Transverse colon (tissue), 4 donors: ENCODE measurements at regions not wholly inside any gene's neighbourhood (a gene's known extent, or its start where the extent isn't known, plus 50 kb on each side); places are given as distances from the start of the nearest gene placed in this dataset.
"Not testable (repeated sequence)": the region's sequence is repeated elsewhere in the genome, so short reads cannot be mapped to it uniquely, and the experiment has no call there.

Source experiments
- DNase-seq: peaks from one replicate; pipeline ENCODE4 v3.0.0-alpha.2; 2019
- H3K27ac ChIP-seq, 4 donors: fragments of 200-600 bp; sonication (generic); 2 replicates each; pipeline ENCODE4 v1.5.1; 2016 to 2018; ENCODE audit warnings: inconsistent platforms in 4 of 4
- H3K27me3 ChIP-seq: fragments of 200-600 bp; sonication (generic); 2 replicates; pipeline ENCODE4 v1.5.1; 2017; ENCODE audit warnings: inconsistent platforms
- H3K36me3 ChIP-seq, 4 donors: fragments of 200-600 bp; sonication (generic); 2 replicates each; pipeline ENCODE4 v1.5.1; 2017 to 2019; ENCODE audit warnings: inconsistent platforms in 4 of 4
- H3K4me1 ChIP-seq, 4 donors: fragments of 200-600 bp; sonication (generic); 2 replicates each; pipeline ENCODE4 v1.5.1; 2017 to 2020; ENCODE audit warnings: inconsistent platforms in 4 of 4
- H3K4me3 ChIP-seq, 4 donors: fragments of 200-600 bp; sonication (generic); 1 replicate in 1 of 4; 2 replicates in 3 of 4; pipeline versions ENCODE4 v1.5.1 to v1.6.1; 2017 to 2019; ENCODE audit warnings: inconsistent platforms in 4 of 4
- H3K9me3 ChIP-seq, 2 donors: fragments of 200-600 bp; sonication (generic); 2 replicates each; pipeline ENCODE4 v1.5.1; 2017 to 2019; ENCODE audit warnings: inconsistent platforms in 2 of 2
- CTCF ChIP-seq, 5 experiments: fragments of 200-600 bp in 3 of 5; fragments of 450-650 bp in 2 of 5; sonication (generic) in 3 of 5; IDR thresholded peaks; 1 replicate in 2 of 5; 2 replicates in 3 of 5; pipeline ENCODE4 v1.5.1; 2016 to 2017; ENCODE audit warnings: antibody characterized with exemption in 5 of 5, inconsistent platforms in 3 of 5, mild to moderate bottlenecking in 2 of 5, moderate library complexity in 1 of 5
- EP300 ChIP-seq: sonication (generic); formaldehyde crosslinking; IDR thresholded peaks from one replicate; pipeline ENCODE4 v1.6.1; 2017; ENCODE audit warnings: antibody characterized with exemption, low read depth
- POLR2A ChIP-seq: fragments of 450-650 bp; IDR thresholded peaks from one replicate; pipeline ENCODE4 v1.6.1; 2016; ENCODE audit warnings: antibody characterized with exemption, mild to moderate bottlenecking, moderate library complexity
- POLR2AphosphoS5 ChIP-seq, 3 donors: sonication (generic); formaldehyde crosslinking; IDR thresholded peaks; one replicate each; pipeline ENCODE4 v1.6.1; 2016; ENCODE audit warnings: antibody characterized with exemption in 3 of 3
- WGBS, 2 donors: methylation state at CpG; one replicate each; pipeline ENCODE4 v1.1.5; 2018; ENCODE audit warnings: low coverage in 1 of 2; 5-methylcytosine and 5-hydroxymethylcytosine counted together
- in situ Hi-C, 4 donors: fragments of 200-750 bp; cut with MboI; loops; one replicate each; pipeline versions ENCODE4 v1.15.0 to v1.15.1; 2017; ENCODE audit warnings: low sequenced_read_pairs in 3 of 4, low pct_ligation_motif_present in 1 of 4, low pct_unique_long_range_greater_than_20kb in 1 of 4
- intact Hi-C: fragments of 100-400 bp; cut with DNase I; formaldehyde crosslinking; loops from one replicate; pipeline ENCODE4 v1.15.1; 2023; ENCODE audit warnings: low total_unique reads

GRCh38 chr1:189212606-189213005 is 1265.1 kb downstream of the BRINP3 start:
- intact Hi-C loops, result no loop called here
- Histone ChIP-seq H3K4me1 (no peaks in the 10 kb centered on the region), H3K36me3 (no peaks in the 10 kb centered on the region), H3K4me3 (no peak overlapping the region), H3K27ac (no peak overlapping the region), H3K9me3 (no peaks in the 10 kb centered on the region), H3K27me3 (no peaks in the 10 kb centered on the region)
- TF ChIP-seq CTCF (IDR thresholded peaks at IDR 0.05) (no peak), POLR2AphosphoS5 (IDR thresholded peaks at IDR 0.05) (no peak), POLR2A (no peak), EP300 (no peak)
- WGBS, 2 donors, result 71 to 84% methylated on average over 2 of the region's 2 CpGs
- in situ Hi-C loops, result no loop called here
- DNase-seq, result no peak

- Histone ChIP-seq H3K4me3 (no peak overlapping the region), H3K27me3 (no peaks in the 10 kb centered on the region), H3K36me3 (no peaks in the 10 kb centered on the region), H3K9me3 (no peaks in the 10 kb centered on the region), H3K27ac (no peak overlapping the region), H3K4me1 (no peaks in the 10 kb centered on the region)
- 77 to 83% methylated on average over 1 of the region's 1 CpG for WGBS, 2 donors
- no peak for TF ChIP-seq POLR2A
- no peak for TF ChIP-seq CTCF (IDR thresholded peaks at IDR 0.05)
- TF ChIP-seq EP300, result no peak
- no peak for TF ChIP-seq POLR2AphosphoS5 (IDR thresholded peaks at IDR 0.05)
- intact Hi-C loops, result no loop called here
- in situ Hi-C loops, result no loop called here
- DNase-seq, result no peak
Observed at GRCh38 chr1:189216886-189217285, 1260.8 kb downstream of the BRINP3 start.

GRCh38 chr1:189217646-189218045 is 1260.0 kb downstream of the BRINP3 start:
- no peak for DNase-seq
- Histone ChIP-seq H3K27ac (no peak overlapping the region), H3K9me3 (no peaks in the 10 kb centered on the region), H3K27me3 (no peaks in the 10 kb centered on the region), H3K4me1 (no peaks in the 10 kb centered on the region), H3K4me3 (no peak overlapping the region), H3K36me3 (no peaks in the 10 kb centered on the region)
- TF ChIP-seq EP300 (no peak), POLR2A (no peak), POLR2AphosphoS5 (IDR thresholded peaks at IDR 0.05) (no peak), CTCF (IDR thresholded peaks at IDR 0.05) (no peak)
- in situ Hi-C loops, result no loop called here
- intact Hi-C loops, result no loop called here

GRCh38 chr1:189220750-189221149 is 1256.9 kb downstream of the BRINP3 start:
- H3K27ac ChIP-seq, result no peak overlapping the region

GRCh38 chr1:189225794-189226145 is 1251.9 kb downstream of the BRINP3 start:
- H3K27ac ChIP-seq, H3K9me3 ChIP-seq, intact Hi-C loops, H3K27me3 ChIP-seq, in situ Hi-C loops, DNase-seq, H3K36me3 ChIP-seq, H3K4me3 ChIP-seq, H3K4me1 ChIP-seq: not testable (repeated sequence)
- WGBS, 2 donors, result 87% methylated on average over 5 of the region's 28 CpGs; no CpG with 5 or more reads in 1 of the 2 donors

More at GRCh38 chr1:189220750-189221149, 1256.9 kb downstream of the BRINP3 start:
- intact Hi-C loops (no loop called here), in situ Hi-C loops (no loop called here)
- no peaks in the 10 kb centered on the region for H3K9me3 ChIP-seq
- no peak for TF ChIP-seq CTCF (IDR thresholded peaks at IDR 0.05)
- TF ChIP-seq POLR2AphosphoS5 (IDR thresholded peaks at IDR 0.05), result no peak
- TF ChIP-seq POLR2A, result no peak
- no peak for TF ChIP-seq EP300
- DNase-seq, result no peak
- WGBS, 2 donors, result 30 to 55% methylated on average over 1 of the region's 1 CpG
- no peaks in the 10 kb centered on the region for H3K36me3 ChIP-seq
- H3K27me3 ChIP-seq, result no peaks in the 10 kb centered on the region
- no peak overlapping the region for H3K4me3 ChIP-seq
- H3K4me1 ChIP-seq, result no peaks in the 10 kb centered on the region
